Left renal pelvis (tissue), 4 donors: ENCODE measurements at regions not wholly inside any gene's neighbourhood (a gene's known extent, or its start where the extent isn't known, plus 50 kb on each side); places are given as distances from the start of the nearest gene placed in this dataset.

Experiments
- DNase-seq, 4 donors: peaks; one replicate each; pipeline ENCODE4 v3.0.0-alpha.2; 2013; ENCODE audit warnings: low read depth in 4 of 4, low spot score in 3 of 4

DNA sequence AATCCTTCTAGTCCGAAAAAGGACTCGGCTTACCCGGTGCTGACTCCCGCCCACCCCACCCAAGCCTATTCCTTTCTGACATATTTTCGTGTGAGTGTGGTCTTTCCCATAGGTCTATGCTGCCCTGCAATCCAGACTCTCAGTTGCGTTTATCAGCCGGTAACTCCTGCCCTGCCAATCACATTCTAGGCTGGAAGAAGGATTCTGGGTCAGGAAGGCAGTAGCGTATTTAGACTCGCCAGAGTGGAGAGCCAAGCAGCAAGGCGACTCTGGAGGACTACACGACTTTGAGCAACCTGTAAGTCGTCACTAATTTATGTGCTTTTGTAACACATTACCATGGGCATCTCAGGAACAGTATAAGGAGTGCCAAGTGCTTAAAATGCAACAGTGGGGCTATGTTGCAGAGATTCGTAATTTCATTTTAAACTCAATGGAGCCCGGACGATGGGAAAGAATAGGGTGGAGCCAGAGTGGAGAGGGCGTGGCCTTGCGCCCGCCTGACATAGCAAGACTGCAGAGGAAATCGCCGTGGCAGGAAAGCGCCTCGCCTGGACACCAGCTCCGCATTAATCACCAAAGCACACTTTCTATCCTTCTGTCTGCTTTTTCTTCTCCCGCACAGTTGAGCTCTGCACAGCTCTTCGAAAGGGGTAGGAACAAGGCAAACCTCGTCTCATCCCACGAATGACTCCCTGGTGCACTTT is 1044.2 kb downstream of the AGBL1 start:
- no peak for DNase-seq

DNA sequence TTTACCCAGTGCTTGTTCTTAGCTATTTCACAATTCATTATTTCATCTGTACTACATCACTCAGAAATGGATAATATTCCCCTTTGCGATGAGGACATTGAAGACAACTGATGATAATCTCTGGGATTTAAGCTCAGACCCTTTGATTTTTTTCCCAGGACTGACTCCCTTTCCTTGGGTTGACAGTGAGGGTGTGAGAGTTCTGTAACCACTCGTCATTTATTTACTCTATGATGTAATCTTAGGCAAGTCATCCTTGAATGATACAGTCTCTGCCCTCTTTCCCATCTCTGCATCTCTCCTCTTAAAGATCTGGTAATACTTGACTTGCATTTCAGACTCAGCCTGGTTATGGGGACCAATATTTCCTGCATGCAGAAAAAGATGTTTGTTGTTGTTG is 1041.7 kb downstream of the AGBL1 start:
- DNase-seq, result no peak

DNA sequence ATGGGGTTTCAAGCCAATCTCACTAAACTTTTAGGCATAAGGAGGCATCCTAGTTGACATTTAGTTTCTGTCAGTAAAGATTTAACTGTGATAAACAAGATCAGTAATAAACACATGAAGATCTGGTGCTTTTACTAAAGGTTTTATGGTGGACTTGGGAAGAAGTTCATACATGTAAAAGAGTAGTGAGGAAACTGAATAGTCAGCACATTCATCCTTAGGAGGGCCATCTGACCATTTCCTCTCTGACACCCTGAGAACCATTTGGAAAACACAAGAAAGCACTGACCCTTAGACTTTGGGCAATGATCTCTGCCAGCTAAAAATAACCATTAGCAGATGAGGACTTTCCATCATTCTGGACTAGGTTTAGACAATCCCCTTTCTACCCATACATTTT is 1040.9 kb downstream of the AGBL1 start:
- no peak for DNase-seq

GRCh38 chr15:87118846-87119245 is 1039.2 kb downstream of the AGBL1 start:
- DNase-seq, result no peak

GRCh38 chr15:87118435-87118834 is 1038.8 kb downstream of the AGBL1 start:
- DNase-seq, result no peak

DNA sequence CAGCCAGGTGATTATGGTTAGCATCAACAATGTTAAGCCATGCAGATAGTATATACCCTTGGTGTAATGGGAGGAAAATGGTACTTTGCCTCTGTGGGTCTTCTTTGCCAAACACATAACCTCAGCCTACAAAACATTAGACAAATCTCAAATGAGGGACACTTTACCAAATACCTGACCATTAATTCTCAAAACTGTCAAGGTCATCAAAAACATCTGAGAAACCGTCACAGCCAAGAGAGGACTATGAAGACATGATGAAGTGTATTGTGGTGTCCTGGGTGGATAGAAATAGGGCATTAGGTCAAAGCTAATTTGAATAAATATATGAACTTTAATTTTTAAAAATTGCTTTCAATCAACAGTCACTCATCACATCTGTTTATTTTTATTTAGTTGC is 1036.1 kb downstream of the AGBL1 start:
- no peak for DNase-seq

GRCh38 chr15:87099916-87100315 is 1020.2 kb downstream of the AGBL1 start:
- no peak for DNase-seq

DNA sequence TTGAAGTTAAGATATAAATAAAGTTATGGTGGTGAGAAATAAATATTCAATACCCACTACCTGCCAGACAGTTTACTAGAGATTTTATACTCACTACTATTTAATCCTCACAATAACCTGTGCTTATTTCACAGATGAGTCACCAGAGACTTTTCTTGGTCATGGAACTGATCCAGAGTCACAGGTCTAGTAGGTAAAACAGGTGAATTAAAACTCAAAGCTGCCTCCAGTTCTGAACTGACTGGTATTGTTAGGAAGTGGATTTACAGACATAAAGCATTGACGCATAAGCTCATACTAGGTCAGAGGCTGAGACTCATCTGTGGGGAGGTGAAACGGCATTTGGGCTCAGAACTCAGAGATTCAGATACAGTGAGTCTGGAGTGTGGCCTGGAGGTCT is 1009.9 kb downstream of the AGBL1 start:
- no peak for DNase-seq

DNA sequence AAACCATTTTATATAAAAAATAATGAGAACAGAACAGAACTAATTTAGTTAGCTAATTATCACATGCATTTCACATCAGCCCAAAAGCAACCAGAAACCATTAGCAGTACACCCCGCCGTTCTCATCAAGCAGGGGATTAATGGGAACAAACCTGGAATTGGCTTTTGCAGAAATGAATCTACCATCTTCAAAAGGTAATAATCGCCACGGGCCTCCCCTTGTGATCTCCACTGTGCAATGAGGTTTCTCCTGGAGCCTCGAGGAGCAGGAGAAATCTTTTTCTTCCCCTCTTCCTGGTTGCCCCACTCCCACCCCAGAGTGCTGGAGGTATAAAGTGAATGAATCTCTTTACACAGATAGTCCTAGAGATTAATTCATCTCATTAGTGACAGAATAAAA is 1003.5 kb downstream of the AGBL1 start:
- DNase-seq, result no peak

DNA sequence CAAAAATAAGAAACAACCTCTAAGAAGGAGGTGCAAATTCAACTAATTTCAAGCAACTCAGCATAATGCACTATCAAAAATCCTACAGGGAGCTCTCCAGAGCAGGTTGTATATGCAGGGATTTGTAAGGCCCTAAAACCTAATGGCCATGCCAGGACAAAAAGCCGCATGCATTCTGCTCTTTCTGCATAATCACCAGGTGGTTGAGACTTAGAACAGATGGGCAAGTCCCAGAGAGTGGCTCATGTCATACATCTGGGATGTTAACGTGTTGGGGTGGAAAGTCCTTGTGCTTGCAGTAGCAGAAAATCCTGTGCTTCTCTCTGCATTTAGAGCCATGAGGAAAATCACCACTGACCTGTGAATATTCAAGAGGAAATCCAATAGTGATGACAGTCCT is 1002.9 kb downstream of the AGBL1 start:
- DNase-seq, result no peak

GRCh38 chr15:87080547-87080946 is 1000.9 kb downstream of the AGBL1 start:
- no peak for DNase-seq
